Right atrium auricular region (tissue), 2 donors: ENCODE measurements at regions not wholly inside any gene's neighbourhood (a gene's known extent, or its start where the extent isn't known, plus 50 kb on each side); places are given as distances from the start of the nearest gene placed in this dataset.

ENCODE experiments used
- DNase-seq: peaks from one replicate; pipeline ENCODE4 v3.0.0-alpha.2; 2019; ENCODE audit warnings: low spot score
- H3K27ac ChIP-seq, 2 donors: fragments of 200-600 bp; sonication (generic); 1 replicate in 1 of 2; 2 replicates in 1 of 2; pipeline ENCODE4 v1.5.1; 2016 to 2019
- H3K27me3 ChIP-seq, 2 donors: fragments of 200-600 bp; sonication (generic); one replicate each; pipeline versions ENCODE4 v1.5.1 to v1.6.0; 2017 to 2019
- H3K36me3 ChIP-seq: fragments of 200-600 bp; sonication (generic); one replicate; pipeline ENCODE4 v1.5.1; 2016
- H3K4me1 ChIP-seq, 2 donors: fragments of 200-600 bp; sonication (generic); one replicate each; pipeline versions ENCODE4 v1.5.1 to v1.6.0; 2017 to 2019
- H3K4me3 ChIP-seq, 2 donors: fragments of 200-600 bp; sonication (generic); 1 replicate in 1 of 2; 2 replicates in 1 of 2; pipeline ENCODE4 v1.5.1; 2017 to 2019; ENCODE audit warnings: mild to moderate bottlenecking in 1 of 2, moderate library complexity in 1 of 2
- H3K9me3 ChIP-seq, 2 donors: fragments of 200-600 bp; sonication (generic); one replicate each; pipeline ENCODE4 v1.5.1; 2019
- CTCF ChIP-seq, 2 donors: fragments of 200-600 bp; sonication (generic); IDR thresholded peaks; one replicate each; pipeline ENCODE4 v1.5.1; 2019; ENCODE audit warnings: antibody characterized with exemption in 2 of 2

- Histone ChIP-seq H3K9me3 (no peaks in the 10 kb centered on the region), H3K27me3 (no peaks in the 10 kb centered on the region), H3K27ac (no peak overlapping the region), H3K4me1 (no peaks in the 10 kb centered on the region), H3K4me3 (no peak overlapping the region), H3K36me3 (no peaks in the 10 kb centered on the region)
- no peak for TF ChIP-seq CTCF (IDR thresholded peaks at IDR 0.05)
- no peak for DNase-seq
These were observed 388.0 kb downstream of the NYAP2 start for GRCh38 chr2:225787497-225787896.

GRCh38 chr2:225781991-225782390 is 382.5 kb downstream of the NYAP2 start:
- Histone ChIP-seq H3K36me3 (no peaks in the 10 kb centered on the region), H3K27ac (no peak overlapping the region), H3K4me3 (no peak overlapping the region), H3K4me1 (no peaks in the 10 kb centered on the region), H3K27me3 (no peaks in the 10 kb centered on the region), H3K9me3 (no peaks in the 10 kb centered on the region)
- no peak for TF ChIP-seq CTCF (IDR thresholded peaks at IDR 0.05)
- no peak for DNase-seq

- no peaks in the 10 kb centered on the region for H3K27me3 ChIP-seq
- H3K27ac ChIP-seq: no peak overlapping the region
- DNase-seq: no peak
- H3K4me3 ChIP-seq: no peak overlapping the region
- no peak for TF ChIP-seq CTCF (IDR thresholded peaks at IDR 0.05)
- no peaks in the 10 kb centered on the region for H3K4me1 ChIP-seq
- no peaks in the 10 kb centered on the region for H3K36me3 ChIP-seq
- H3K9me3 ChIP-seq: no peaks in the 10 kb centered on the region
These were observed 381.6 kb downstream of the NYAP2 start for GRCh38 chr2:225781145-225781544.

- TF ChIP-seq CTCF (IDR thresholded peaks at IDR 0.05): no peak
These were observed 380.3 kb downstream of the NYAP2 start for GRCh38 chr2:225779829-225780228.

GRCh38 chr2:225773148-225773547 is 373.6 kb downstream of the NYAP2 start:
- H3K27me3 ChIP-seq: no peaks in the 10 kb centered on the region

More at GRCh38 chr2:225779829-225780228, 380.3 kb downstream of the NYAP2 start:
- DNase-seq: no peak
- Histone ChIP-seq H3K27ac (no peak overlapping the region), H3K27me3 (no peaks in the 10 kb centered on the region), H3K4me1 (no peaks in the 10 kb centered on the region), H3K36me3 (no peaks in the 10 kb centered on the region), H3K4me3 (no peak overlapping the region), H3K9me3 (peaks cover 0 to 7% of the 10 kb centered on the region in 2 donors)

More at GRCh38 chr2:225773148-225773547, 373.6 kb downstream of the NYAP2 start:
- Histone ChIP-seq H3K9me3 (peaks cover 0 to 7% of the 10 kb centered on the region in 2 donors), H3K4me3 (no peak overlapping the region), H3K36me3 (no peaks in the 10 kb centered on the region), H3K4me1 (no peaks in the 10 kb centered on the region), H3K27ac (no peak overlapping the region)
- DNase-seq: no peak
- TF ChIP-seq CTCF (IDR thresholded peaks at IDR 0.05): no peak
